ENCODE measurements at regions not wholly inside any gene's neighbourhood (a gene's known extent, or its start where the extent isn't known, plus 50 kb on each side); places are given as distances from the start of the nearest gene placed in this dataset.

GRCh38 chr7:11233871-11234270 lies 260.2 kb downstream of the PHF14 start:
- H2BK15ac ChIP-seq (ENCODE audit: low read depth, low read length), result no peak overlapping the region
- no peak overlapping the region for H3K23ac ChIP-seq (ENCODE audit: low read depth, low read length)
- no peaks in the 10 kb centered on the region for H4K20me1 ChIP-seq (ENCODE audit: insufficient read depth, low read length)
- H3K9me1 ChIP-seq (ENCODE audit: insufficient read depth, low read length), result no peaks in the 10 kb centered on the region
- H3K4ac ChIP-seq (ENCODE audit: low read depth, low read length), result no peak overlapping the region
- no peak overlapping the region for H2BK120ac ChIP-seq (ENCODE audit: low read depth, low read length)
- BruUV-seq (replicated peaks), result no TSS peak
- no peak overlapping the region for H3K14ac ChIP-seq (replicated peaks; ENCODE audit: low read depth, low read length)
- no peak overlapping the region for H3K27ac ChIP-seq (ENCODE audit: insufficient read depth, low read length)
- in situ Hi-C loops (cut with MboI; ENCODE audit: low sequenced_read_pairs), result no loop called here
- H3K79me1 ChIP-seq (ENCODE audit: low read depth in 1 of 2, low read length in 2 of 2), result no peaks in the 10 kb centered on the region
- intact Hi-C loops (cut with micrococcal nuclease), result no loop called here
- no peak overlapping the region for H2AK9ac ChIP-seq (replicated peaks; ENCODE audit: low read depth, low read length, poor library complexity)
- POLR2A ChIA-PET (ENCODE audit: unreplicated experiment), result no interaction called here
- no peaks in the 10 kb centered on the region for H3K4me1 ChIP-seq (ENCODE audit: control insufficient read depth, insufficient read depth, low read length)
- ATAC-seq (ENCODE audit: low read depth) (no peak), DNase-seq (no peak)
- no peak overlapping the region for H2AK5ac ChIP-seq (ENCODE audit: low read depth, low read length)
- no peak overlapping the region for H4K8ac ChIP-seq (ENCODE audit: low read depth in 2 of 2, low read length in 2 of 2)
- no peak overlapping the region for H3K56ac ChIP-seq (ENCODE audit: extremely low read depth, insufficient read depth, low read length)
- TF ChIP-seq CTCF (conservative IDR thresholded peaks at IDR 0.05; ENCODE audit: low read depth, low read length) (no peak), FOS (IDR thresholded peaks at IDR 0.05; ENCODE audit: low read depth, low read length) (no peak), RCOR1 (IDR thresholded peaks at IDR 0.05; ENCODE audit: insufficient replicate concordance, low read length) (no peak), NFE2L2 (IDR thresholded peaks at IDR 0.05; ENCODE audit: low read depth, low read length) (no peak), MAZ (IDR thresholded peaks at IDR 0.05; ENCODE audit: borderline replicate concordance, low read depth, low read length) (no peak), MXI1 (IDR thresholded peaks at IDR 0.05; ENCODE audit: borderline replicate concordance, low read depth, low read length) (no peak), RFX5 (IDR thresholded peaks at IDR 0.05; ENCODE audit: low read depth, low read length) (no peak), BHLHE40 (IDR thresholded peaks at IDR 0.05; ENCODE audit: low read depth, low read length) (no peak), CHD1 (IDR thresholded peaks at IDR 0.05; ENCODE audit: low read depth, low read length) (no peak), CEBPB (IDR thresholded peaks at IDR 0.05; ENCODE audit: low read depth, low read length) (no peak), POLR2A (IDR thresholded peaks at IDR 0.05; ENCODE audit: low read depth, low read length) (no peak)
- TF ChIP-seq, protein P1, sequence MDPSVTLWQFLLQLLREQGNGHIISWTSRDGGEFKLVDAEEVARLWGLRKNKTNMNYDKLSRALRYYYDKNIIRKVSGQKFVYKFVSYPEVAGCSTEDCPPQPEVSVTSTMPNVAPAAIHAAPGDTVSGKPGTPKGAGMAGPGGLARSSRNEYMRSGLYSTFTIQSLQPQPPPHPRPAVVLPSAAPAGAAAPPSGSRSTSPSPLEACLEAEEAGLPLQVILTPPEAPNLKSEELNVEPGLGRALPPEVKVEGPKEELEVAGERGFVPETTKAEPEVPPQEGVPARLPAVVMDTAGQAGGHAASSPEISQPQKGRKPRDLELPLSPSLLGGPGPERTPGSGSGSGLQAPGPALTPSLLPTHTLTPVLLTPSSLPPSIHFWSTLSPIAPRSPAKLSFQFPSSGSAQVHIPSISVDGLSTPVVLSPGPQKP (IDR thresholded peaks at IDR 0.05; ENCODE audit: borderline replicate concordance, low read depth, low read length), result no peak
- TF ChIP-seq, protein P2, sequence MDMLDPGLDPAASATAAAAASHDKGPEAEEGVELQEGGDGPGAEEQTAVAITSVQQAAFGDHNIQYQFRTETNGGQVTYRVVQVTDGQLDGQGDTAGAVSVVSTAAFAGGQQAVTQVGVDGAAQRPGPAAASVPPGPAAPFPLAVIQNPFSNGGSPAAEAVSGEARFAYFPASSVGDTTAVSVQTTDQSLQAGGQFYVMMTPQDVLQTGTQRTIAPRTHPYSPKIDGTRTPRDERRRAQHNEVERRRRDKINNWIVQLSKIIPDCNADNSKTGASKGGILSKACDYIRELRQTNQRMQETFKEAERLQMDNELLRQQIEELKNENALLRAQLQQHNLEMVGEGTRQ (IDR thresholded peaks at IDR 0.05; ENCODE audit: low read depth, low read length), result no peak
- no peak overlapping the region for H4K91ac ChIP-seq (ENCODE audit: insufficient read depth, low read depth, low read length)
- no peaks in the 10 kb centered on the region for H3K9me3 ChIP-seq (ENCODE audit: control insufficient read depth, insufficient read depth, low read length)
- dilution Hi-C loops (cut with HindIII; ENCODE audit: low sequenced_read_pairs, unreplicated experiment), result no loop called here
- no peaks in the 10 kb centered on the region for H3K36me3 ChIP-seq (ENCODE audit: control insufficient read depth, insufficient read depth, low read length)
- H3K4me2 ChIP-seq (ENCODE audit: low read depth, low read length), result no peak overlapping the region
- CTCF ChIA-PET, result no interaction called here
- no peak overlapping the region for H4K5ac ChIP-seq (ENCODE audit: low read depth, low read length)
- H3K27me3 ChIP-seq (ENCODE audit: control insufficient read depth, insufficient read depth, low read length), result no peaks in the 10 kb centered on the region
- H3K4me3 ChIP-seq (ENCODE audit: insufficient read depth, low read depth, low read length), result no peak overlapping the region
- H2AFZ ChIP-seq (replicated peaks; ENCODE audit: low read length, poor library complexity), result no peak overlapping the region
- H3K9ac ChIP-seq (ENCODE audit: low read depth, low read length), result no peak overlapping the region
- no peak overlapping the region for H2BK5ac ChIP-seq (ENCODE audit: low read depth, low read length, poor library complexity, severe bottlenecking)
- no peak overlapping the region for H2BK20ac ChIP-seq (ENCODE audit: low read depth, low read length)
- no peak overlapping the region for H3K18ac ChIP-seq (ENCODE audit: low read depth, low read length)
- 63% methylated on average over 2 of the region's 2 CpGs; no CpG with 5 or more reads in 1 of the 2 experiments for WGBS, 2 experiments (ENCODE audit: extremely low coverage in 2 of 2, insufficient read length in 1 of 2)
